ENCODE measurements at regions not wholly inside any gene's neighbourhood (a gene's known extent, or its start where the extent isn't known, plus 50 kb on each side); places are given as distances from the start of the nearest gene placed in this dataset.

DNA sequence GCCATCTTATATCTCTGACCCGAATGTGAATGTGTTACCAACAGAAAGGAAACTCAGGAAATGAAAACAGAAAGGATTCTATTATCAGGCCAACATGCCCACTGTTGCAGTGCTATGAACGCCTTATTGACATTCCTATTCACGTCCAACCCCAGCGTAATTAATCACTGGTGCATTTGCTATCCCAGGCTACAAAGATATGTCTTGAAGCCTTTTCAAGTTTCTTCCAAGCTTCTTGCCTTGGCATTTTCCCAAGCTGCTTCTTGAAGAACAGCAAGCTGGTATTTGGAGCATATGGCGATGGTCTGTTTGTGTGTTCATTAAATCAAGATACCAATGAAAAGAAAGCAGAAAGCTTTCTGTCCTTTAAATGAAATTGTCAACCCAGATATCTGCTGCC is 579.2 kb upstream of the ZNF462 start:
- H2BK15ac ChIP-seq (ENCODE audit: low read depth, poor library complexity, severe bottlenecking): no peak overlapping the region
- no peak overlapping the region for H4K8ac ChIP-seq (ENCODE audit: low read length)
- H3K23ac ChIP-seq (ENCODE audit: low read length in 2 of 2): no peak overlapping the region
- H3K4me3 ChIP-seq (ENCODE audit: insufficient read depth in 1 of 2, low read depth in 1 of 2, low read length in 2 of 2): no peak overlapping the region
- 82% methylated on average over 4 of the region's 5 CpGs for WGBS
- H3K27me3 ChIP-seq (ENCODE audit: control insufficient read depth in 1 of 2, insufficient read depth in 1 of 2, low read length in 2 of 2): no peaks in the 10 kb centered on the region
- H2BK120ac ChIP-seq (ENCODE audit: low read depth, low read length): no peak overlapping the region
- no peak overlapping the region for H3K18ac ChIP-seq (ENCODE audit: low read depth in 1 of 2, low read length in 2 of 2)
- H2AFZ ChIP-seq (ENCODE audit: low read depth, low read length): no peak overlapping the region
- H3K27ac ChIP-seq (ENCODE audit: low read length, poor library complexity, severe bottlenecking): no peak overlapping the region
- H3K4me1 ChIP-seq (ENCODE audit: control insufficient read depth, insufficient read depth, low read depth, low read length): no peaks in the 10 kb centered on the region
- no peak overlapping the region for H3K4me2 ChIP-seq (ENCODE audit: low read length, poor library complexity, severe bottlenecking)
- H3K14ac ChIP-seq (ENCODE audit: low read length in 2 of 2): no peak overlapping the region
- no peak overlapping the region for H3K4ac ChIP-seq (ENCODE audit: low read depth in 1 of 2, low read length in 2 of 2)
- H2BK12ac ChIP-seq (ENCODE audit: low read length in 2 of 2): no peak overlapping the region
- H2BK5ac ChIP-seq (ENCODE audit: low read depth, low read length, poor library complexity, severe bottlenecking): no peak overlapping the region
- no peak overlapping the region for H4K91ac ChIP-seq (ENCODE audit: low read length)
- H2AK5ac ChIP-seq (ENCODE audit: low read length, severe bottlenecking): no peak overlapping the region
- H3K9me3 ChIP-seq (ENCODE audit: control insufficient read depth, low read length): peaks cover 11% of the 10 kb centered on the region
- no peak for DNase-seq
- no peaks in the 10 kb centered on the region for H3K36me3 ChIP-seq (ENCODE audit: control insufficient read depth in 1 of 2, insufficient read depth in 2 of 2, low read depth in 1 of 2, low read length in 2 of 2)
- no peak overlapping the region for H3K9ac ChIP-seq (ENCODE audit: low read length)
- no peaks in the 10 kb centered on the region for H3K79me1 ChIP-seq (replicated peaks; ENCODE audit: low read length, poor library complexity, severe bottlenecking)

- no peak overlapping the region for H2BK120ac ChIP-seq (ENCODE audit: low read depth, low read length)
- H3K18ac ChIP-seq (ENCODE audit: low read depth in 1 of 2, low read length in 2 of 2): no peak overlapping the region
- H3K4ac ChIP-seq (ENCODE audit: low read depth in 1 of 2, low read length in 2 of 2): no peak overlapping the region
- H3K9ac ChIP-seq (ENCODE audit: low read length): no peak overlapping the region
- H2AK5ac ChIP-seq (ENCODE audit: low read length, severe bottlenecking): no peak overlapping the region
- no peak overlapping the region for H4K8ac ChIP-seq (ENCODE audit: low read length)
- no peak overlapping the region for H3K4me2 ChIP-seq (ENCODE audit: low read length, poor library complexity, severe bottlenecking)
- H2BK15ac ChIP-seq (ENCODE audit: low read depth, poor library complexity, severe bottlenecking): no peak overlapping the region
- H3K9me3 ChIP-seq (ENCODE audit: control insufficient read depth, low read length): peaks cover 11% of the 10 kb centered on the region
- H3K79me1 ChIP-seq (replicated peaks; ENCODE audit: low read length, poor library complexity, severe bottlenecking): no peaks in the 10 kb centered on the region
- no peak overlapping the region for H4K91ac ChIP-seq (ENCODE audit: low read length)
- H3K27ac ChIP-seq (ENCODE audit: low read length, poor library complexity, severe bottlenecking): no peak overlapping the region
- no peak overlapping the region for H2BK5ac ChIP-seq (ENCODE audit: low read depth, low read length, poor library complexity, severe bottlenecking)
- H3K36me3 ChIP-seq (ENCODE audit: control insufficient read depth in 1 of 2, insufficient read depth in 2 of 2, low read depth in 1 of 2, low read length in 2 of 2): no peaks in the 10 kb centered on the region
- H3K27me3 ChIP-seq (ENCODE audit: control insufficient read depth in 1 of 2, insufficient read depth in 1 of 2, low read length in 2 of 2): no peaks in the 10 kb centered on the region
- H3K14ac ChIP-seq (ENCODE audit: low read length in 2 of 2): no peak overlapping the region
- H3K4me1 ChIP-seq (ENCODE audit: control insufficient read depth, insufficient read depth, low read depth, low read length): no peaks in the 10 kb centered on the region
- H2AFZ ChIP-seq (ENCODE audit: low read depth, low read length): no peak overlapping the region
- no peak overlapping the region for H3K23ac ChIP-seq (ENCODE audit: low read length in 2 of 2)
- peak; percentile 6 for DNase-seq
- no peak overlapping the region for H3K4me3 ChIP-seq (ENCODE audit: insufficient read depth in 1 of 2, low read depth in 1 of 2, low read length in 2 of 2)
- WGBS: 56% methylated on average over 1 of the region's 4 CpGs
- no peak overlapping the region for H2BK12ac ChIP-seq (ENCODE audit: low read length in 2 of 2)
Measured at GRCh38 chr9:106284296-106284695, 578.7 kb upstream of the ZNF462 start.

DNA sequence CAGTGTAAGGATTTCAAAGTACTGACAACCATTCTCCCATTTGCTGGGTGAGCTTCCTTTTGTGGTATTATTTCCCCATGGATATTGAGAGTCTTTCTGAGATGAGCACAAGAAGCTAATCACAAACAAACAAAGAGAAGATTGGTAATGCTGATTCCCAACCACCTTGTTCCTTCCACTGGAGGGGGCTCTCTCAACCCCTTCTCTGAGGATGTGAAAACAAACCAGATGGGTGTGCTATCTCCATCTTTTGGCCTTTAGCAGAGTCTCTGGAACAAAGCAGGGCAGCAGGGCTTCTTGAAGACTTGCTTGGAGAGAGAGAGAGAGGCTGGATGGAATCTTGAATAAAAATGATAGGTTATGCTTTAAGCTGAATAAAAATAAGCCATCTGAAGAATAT is 576.7 kb upstream of the ZNF462 start:
- H4K91ac ChIP-seq (ENCODE audit: low read length): no peak overlapping the region
- H3K27me3 ChIP-seq (ENCODE audit: control insufficient read depth in 1 of 2, insufficient read depth in 1 of 2, low read length in 2 of 2): no peaks in the 10 kb centered on the region
- H3K9ac ChIP-seq (ENCODE audit: low read length): peak overlapping the region; percentile 76
- no peak overlapping the region for H2BK5ac ChIP-seq (ENCODE audit: low read depth, low read length, poor library complexity, severe bottlenecking)
- H4K8ac ChIP-seq (ENCODE audit: low read length): no peak overlapping the region
- H2BK120ac ChIP-seq (ENCODE audit: low read depth, low read length): no peak overlapping the region
- DNase-seq: peak; percentile 22
- H3K18ac ChIP-seq (ENCODE audit: low read depth in 1 of 2, low read length in 2 of 2): no peak overlapping the region
- H3K23ac ChIP-seq (ENCODE audit: low read length in 2 of 2): no peak overlapping the region
- H3K27ac ChIP-seq (ENCODE audit: low read length, poor library complexity, severe bottlenecking): no peak overlapping the region
- no peaks in the 10 kb centered on the region for H3K9me3 ChIP-seq (ENCODE audit: control insufficient read depth, low read length)
- H2AK5ac ChIP-seq (ENCODE audit: low read length, severe bottlenecking): no peak overlapping the region
- H3K4me3 ChIP-seq (ENCODE audit: insufficient read depth in 1 of 2, low read depth in 1 of 2, low read length in 2 of 2): no peak overlapping the region
- no peaks in the 10 kb centered on the region for H3K36me3 ChIP-seq (ENCODE audit: control insufficient read depth in 1 of 2, insufficient read depth in 2 of 2, low read depth in 1 of 2, low read length in 2 of 2)
- H3K4ac ChIP-seq (ENCODE audit: low read depth in 1 of 2, low read length in 2 of 2): no peak overlapping the region
- no peak overlapping the region for H3K4me2 ChIP-seq (ENCODE audit: low read length, poor library complexity, severe bottlenecking)
- H2BK15ac ChIP-seq (ENCODE audit: low read depth, poor library complexity, severe bottlenecking): no peak overlapping the region
- no peak overlapping the region for H2AFZ ChIP-seq (ENCODE audit: low read depth, low read length)
- H2BK12ac ChIP-seq (ENCODE audit: low read length in 2 of 2): no peak overlapping the region
- H3K14ac ChIP-seq (ENCODE audit: low read length in 2 of 2): no peak overlapping the region
- H3K79me1 ChIP-seq (replicated peaks; ENCODE audit: low read length, poor library complexity, severe bottlenecking): no peaks in the 10 kb centered on the region
- no peaks in the 10 kb centered on the region for H3K4me1 ChIP-seq (ENCODE audit: control insufficient read depth, insufficient read depth, low read depth, low read length)

- Histone ChIP-seq H2AFZ (ENCODE audit: low read depth, low read length) (no peak overlapping the region), H4K8ac (ENCODE audit: low read length) (peak overlapping the region; percentile 41), H3K9ac (ENCODE audit: low read length) (peak overlapping the region; percentile 76), H2BK5ac (ENCODE audit: low read depth, low read length, poor library complexity, severe bottlenecking) (no peak overlapping the region), H3K27me3 (ENCODE audit: control insufficient read depth in 1 of 2, insufficient read depth in 1 of 2, low read length in 2 of 2) (no peaks in the 10 kb centered on the region), H3K79me1 (replicated peaks; ENCODE audit: low read length, poor library complexity, severe bottlenecking) (no peaks in the 10 kb centered on the region), H2BK12ac (ENCODE audit: low read length in 2 of 2) (peak overlapping the region in 1 of 2 experiments; percentile 18), H3K4me2 (ENCODE audit: low read length, poor library complexity, severe bottlenecking) (peak overlapping the region; percentile 4), H4K91ac (ENCODE audit: low read length) (no peak overlapping the region), H3K36me3 (ENCODE audit: control insufficient read depth in 1 of 2, insufficient read depth in 2 of 2, low read depth in 1 of 2, low read length in 2 of 2) (no peaks in the 10 kb centered on the region), H2BK15ac (ENCODE audit: low read depth, poor library complexity, severe bottlenecking) (no peak overlapping the region), H2AK5ac (ENCODE audit: low read length, severe bottlenecking) (no peak overlapping the region), H3K4me1 (ENCODE audit: control insufficient read depth, insufficient read depth, low read depth, low read length) (no peaks in the 10 kb centered on the region), H3K9me3 (ENCODE audit: control insufficient read depth, low read length) (no peaks in the 10 kb centered on the region), H3K18ac (ENCODE audit: low read depth in 1 of 2, low read length in 2 of 2) (no peak overlapping the region), H3K23ac (ENCODE audit: low read length in 2 of 2) (no peak overlapping the region), H3K27ac (ENCODE audit: low read length, poor library complexity, severe bottlenecking) (no peak overlapping the region), H3K4me3 (ENCODE audit: insufficient read depth in 1 of 2, low read depth in 1 of 2, low read length in 2 of 2) (peak overlapping the region in 1 of 2 experiments; percentile 70), H3K14ac (ENCODE audit: low read length in 2 of 2) (no peak overlapping the region), H2BK120ac (ENCODE audit: low read depth, low read length) (no peak overlapping the region), H3K4ac (ENCODE audit: low read depth in 1 of 2, low read length in 2 of 2) (no peak overlapping the region)
- WGBS: 73% methylated on average over 8 of the region's 10 CpGs
- DNase-seq: no peak
Measured at GRCh38 chr9:106287091-106287631, 575.8 kb upstream of the ZNF462 start.

Measured in mesenchymal stem cell (in vitro differentiated cells and primary cell).